Gastrocnemius medialis (tissue), 4 donors: ENCODE measurements at regions not wholly inside any gene's neighbourhood (a gene's known extent, or its start where the extent isn't known, plus 50 kb on each side); places are given as distances from the start of the nearest gene placed in this dataset.

ENCODE experiments used
- ATAC-seq, 2 donors: fragments of 150-250 bp; one replicate each; pipeline ENCODE4 v1.9.1; 2016
- DNase-seq, 2 donors: peaks; one replicate each; pipeline ENCODE4 v3.0.0-alpha.2; 2019
- H3K27ac ChIP-seq, 4 donors: fragments of 200-600 bp; sonication (generic); 1 replicate in 1 of 4; 2 replicates in 3 of 4; pipeline ENCODE4 v1.5.1; 2016 to 2018; ENCODE audit warnings: mild to moderate bottlenecking in 2 of 4, moderate library complexity in 1 of 4
- H3K27me3 ChIP-seq, 3 donors: fragments of 200-600 bp; sonication (generic) in 2 of 3; 1 replicate in 1 of 3; 2 replicates in 2 of 3; pipeline versions ENCODE4 v1.5.1 to v1.6.0; 2016 to 2019; ENCODE audit warnings: mild to moderate bottlenecking in 1 of 3, moderate library complexity in 1 of 3
- H3K36me3 ChIP-seq, 2 donors: fragments of 200-600 bp; sonication (generic) in 1 of 2; one replicate each; pipeline ENCODE4 v1.5.1; 2017 to 2018
- H3K4me1 ChIP-seq, 2 donors: fragments of 200-600 bp; sonication (generic) in 1 of 2; one replicate each; pipeline ENCODE4 v1.5.1; 2016 to 2017; ENCODE audit warnings: mild to moderate bottlenecking in 2 of 2
- H3K4me3 ChIP-seq, 4 donors: fragments of 200-600 bp; sonication (generic) in 3 of 4; 1 replicate in 1 of 4; 2 replicates in 3 of 4; pipeline ENCODE4 v1.5.1; 2016 to 2019; ENCODE audit warnings: mild to moderate bottlenecking in 2 of 4
- H3K9me3 ChIP-seq, 3 donors: fragments of 200-600 bp; sonication (generic) in 2 of 3; 1 replicate in 1 of 3; 2 replicates in 2 of 3; pipeline ENCODE4 v1.5.1; 2016 to 2019
- CTCF ChIP-seq, 5 experiments: fragments of 450-650 bp in 3 of 5; fragments of 200-600 bp in 2 of 5; sonication (generic) in 2 of 5; IDR thresholded peaks in 4 of 5; conservative IDR thresholded peaks in 1 of 5; 1 replicate in 4 of 5; 2 replicates in 1 of 5; pipeline ENCODE4 v1.5.1; 2016 to 2019; ENCODE audit warnings: antibody characterized with exemption in 5 of 5, mild to moderate bottlenecking in 3 of 5, moderate library complexity in 3 of 5
- POLR2A ChIP-seq, 2 donors: fragments of 450-650 bp; IDR thresholded peaks; one replicate each; pipeline ENCODE4 v1.6.1; 2017; ENCODE audit warnings: antibody characterized with exemption in 2 of 2, mild to moderate bottlenecking in 2 of 2, moderate library complexity in 2 of 2
- in situ Hi-C, 4 donors: fragments of 200-750 bp; cut with MboI; loops; one replicate each; pipeline versions ENCODE4 v1.15.0 to v1.8.0; 2017; ENCODE audit warnings: low sequenced_read_pairs in 4 of 4
- intact Hi-C: fragments of 100-400 bp; cut with DNase I; formaldehyde crosslinking; loops from one replicate; pipeline ENCODE4 v1.15.1; 2023; ENCODE audit warnings: low total_unique reads

- TF ChIP-seq CTCF (IDR thresholded peaks at IDR 0.05 in 4 of 5, conservative IDR thresholded peaks at IDR 0.05 in 1 of 5), result no peak
- TF ChIP-seq POLR2A (IDR thresholded peaks at IDR 0.05), result no peak
- intact Hi-C loops (no loop called here), in situ Hi-C loops (no loop called here)
- H3K4me3 ChIP-seq, result no peak overlapping the region
- H3K9me3 ChIP-seq, result no peaks in the 10 kb centered on the region
- H3K36me3 ChIP-seq, result no peaks in the 10 kb centered on the region
- ATAC-seq (no peak), DNase-seq (no peak)
- no peak overlapping the region for H3K27ac ChIP-seq
- H3K4me1 ChIP-seq, result no peaks in the 10 kb centered on the region
- H3K27me3 ChIP-seq, result no peaks in the 10 kb centered on the region
Observed at GRCh38 chrX:10966057-10966456, 145.1 kb upstream of the HCCS start.

- Histone ChIP-seq H3K36me3 (no peaks in the 10 kb centered on the region), H3K27ac (no peak overlapping the region), H3K9me3 (no peaks in the 10 kb centered on the region), H3K27me3 (no peaks in the 10 kb centered on the region), H3K4me3 (no peak overlapping the region), H3K4me1 (no peaks in the 10 kb centered on the region)
- TF ChIP-seq CTCF (IDR thresholded peaks at IDR 0.05 in 4 of 5, conservative IDR thresholded peaks at IDR 0.05 in 1 of 5), result no peak
- TF ChIP-seq POLR2A (IDR thresholded peaks at IDR 0.05), result no peak
- no peak for DNase-seq
- no peak for ATAC-seq
- in situ Hi-C loops (no loop called here), intact Hi-C loops (no loop called here)
Observed at GRCh38 chrX:10971176-10971575, 140.0 kb upstream of the HCCS start.

GRCh38 chrX:10971759-10972158, 139.4 kb upstream of the HCCS start:
- intact Hi-C loops (no loop called here), in situ Hi-C loops (no loop called here)
- DNase-seq, result no peak
- H3K36me3 ChIP-seq, result no peaks in the 10 kb centered on the region
- no peak overlapping the region for H3K27ac ChIP-seq
- no peaks in the 10 kb centered on the region for H3K9me3 ChIP-seq
- no peaks in the 10 kb centered on the region for H3K27me3 ChIP-seq
- ATAC-seq, result no peak
- no peak overlapping the region for H3K4me3 ChIP-seq
- H3K4me1 ChIP-seq, result no peaks in the 10 kb centered on the region
- no peak for TF ChIP-seq POLR2A (IDR thresholded peaks at IDR 0.05)

DNA sequence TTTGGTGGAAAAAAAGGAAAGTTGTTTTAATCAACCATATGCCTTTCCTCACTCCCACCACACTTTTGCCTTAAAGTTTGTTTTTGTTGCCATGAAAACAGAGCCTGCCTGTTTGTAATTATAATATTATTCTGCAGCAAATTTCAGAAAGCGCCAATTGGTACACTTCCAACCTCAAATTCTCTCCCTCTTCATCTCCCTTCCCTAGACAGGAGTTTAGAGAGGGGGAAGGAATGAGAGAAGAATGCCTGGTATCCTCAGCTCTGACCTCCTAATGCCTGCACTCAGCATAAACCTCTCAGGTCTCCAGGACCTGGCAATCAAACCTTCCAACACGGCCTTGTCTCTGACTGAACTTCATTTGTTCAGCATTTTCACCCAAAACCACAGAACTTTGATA, 138.4 kb upstream of the HCCS start:
- H3K9me3 ChIP-seq, result no peaks in the 10 kb centered on the region
- intact Hi-C loops, result no loop called here
- no peaks in the 10 kb centered on the region for H3K4me1 ChIP-seq
- H3K27me3 ChIP-seq, result no peaks in the 10 kb centered on the region
- in situ Hi-C loops, result no loop called here
- no peak for TF ChIP-seq CTCF (IDR thresholded peaks at IDR 0.05 in 4 of 5, conservative IDR thresholded peaks at IDR 0.05 in 1 of 5)
- TF ChIP-seq POLR2A (IDR thresholded peaks at IDR 0.05), result no peak
- no peak for ATAC-seq
- H3K4me3 ChIP-seq, result no peak overlapping the region
- no peak for DNase-seq
- H3K36me3 ChIP-seq, result no peaks in the 10 kb centered on the region
- H3K27ac ChIP-seq, result no peak overlapping the region

GRCh38 chrX:10974920-10975319, 136.2 kb upstream of the HCCS start:
- DNase-seq (no peak), ATAC-seq (no peak)
- H3K36me3 ChIP-seq, result no peaks in the 10 kb centered on the region
- intact Hi-C loops (no loop called here), in situ Hi-C loops (no loop called here)
- no peak overlapping the region for H3K4me3 ChIP-seq
- no peak overlapping the region for H3K27ac ChIP-seq
- no peaks in the 10 kb centered on the region for H3K4me1 ChIP-seq
- no peaks in the 10 kb centered on the region for H3K27me3 ChIP-seq
- TF ChIP-seq POLR2A (IDR thresholded peaks at IDR 0.05), result no peak
- no peak for TF ChIP-seq CTCF (IDR thresholded peaks at IDR 0.05 in 4 of 5, conservative IDR thresholded peaks at IDR 0.05 in 1 of 5)
- no peaks in the 10 kb centered on the region for H3K9me3 ChIP-seq
